HCT116 (cell line): ENCODE measurements at regions not wholly inside any gene's neighbourhood (a gene's known extent, or its start where the extent isn't known, plus 50 kb on each side); places are given as distances from the start of the nearest gene placed in this dataset.

Experiments
- ATAC-seq: fragments of 200-7000 bp; cut with Tn5 transposase; 2 replicates; pipeline ENCODE4 v1.9.1; 2020; ENCODE audit warnings: mild to moderate bottlenecking, moderate library complexity
- BruUV-seq: library from RNA; stranded (reverse); fragments of 400-500 nt; replicated peaks from 2 replicates; lab custom pipeline; 2021; lab: Mats Ljungman, UMichigan
- CTCF ChIA-PET: fragments of 300-600 bp; sonication (Branson Sonifier 250); formaldehyde crosslinking; loops from one replicate; lab custom pipeline; 2021; ENCODE audit warnings: antibody characterized with exemption; lab: Charles Lee
- POLR2A ChIA-PET: fragments of 300-600, 350-600 bp; sonication (Branson Sonifier 250); formaldehyde crosslinking; loops from one replicate; lab custom pipeline; 2021; ENCODE audit warnings: antibody characterized with exemption; lab: Charles Lee
- RAD21 ChIA-PET, 2 experiments: fragments of 300-600 bp; sonication (Branson Sonifier 250); formaldehyde crosslinking; loops; one replicate each; lab custom pipeline; 2023; ENCODE audit warnings: low total read pairs in 2 of 2; ENCODE audit not compliant: uncharacterized antibody in 2 of 2, unreplicated experiment in 2 of 2, low non-redundant PET in 1 of 2; lab: Charles Lee
- DNase-seq: peaks from one replicate; pipeline ENCODE4 v3.0.0-alpha.2; 2010; ENCODE audit warnings: low read depth, low spot score
- H2AFZ ChIP-seq: fragments of 200-600 bp; shearing (Covaris generic), sonication (generic); 2 replicates; pipeline ENCODE4 v1.6.1; 2017; ENCODE audit warnings: low read depth, mixed run types, mixed read lengths, antibody characterized with exemption, low read length; ENCODE audit not compliant: poor library complexity, severe bottlenecking
- H3K27ac ChIP-seq: 2 replicates; pipeline ENCODE4 v1.5.1; 2012; ENCODE audit warnings: low read depth, low read length
- H3K27me3 ChIP-seq: fragments of 200-600 bp; sonication (generic); 2 replicates; pipeline ENCODE4 v1.6.1; 2016; ENCODE audit warnings: mixed run types, low read length, mixed read lengths; ENCODE audit not compliant: insufficient read depth
- H3K36me3 ChIP-seq, 2 experiments: fragments of 200-500 bp in 1 of 2; fragments of 200-600 bp in 1 of 2; sonication (Bioruptor generic) in 1 of 2; sonication (generic) in 1 of 2; 2 replicates each; pipeline versions ENCODE4 v1.5.1 to v1.6.1; 2014 to 2016; ENCODE audit warnings: low read length in 2 of 2, inconsistent platforms in 1 of 2, mixed read lengths in 1 of 2, mixed run types in 1 of 2; ENCODE audit not compliant: insufficient read depth in 2 of 2, control insufficient read depth in 1 of 2
- H3K4me1 ChIP-seq, 2 experiments: fragments of 200-600 bp in 1 of 2; sonication (generic) in 1 of 2; 2 replicates each; pipeline versions ENCODE4 v1.5.1 to v1.6.1; 2012 to 2017; ENCODE audit warnings: low read length in 2 of 2, inconsistent platforms in 1 of 2, mild to moderate bottlenecking in 1 of 2, mixed read lengths in 1 of 2, mixed run types in 1 of 2, moderate library complexity in 1 of 2; ENCODE audit not compliant: insufficient read depth in 2 of 2, control insufficient read depth in 1 of 2
- H3K4me2 ChIP-seq: fragments of 200-600 bp; sonication (generic); 2 replicates; pipeline ENCODE4 v1.6.1; 2017; ENCODE audit warnings: mixed run types, low read length, mixed read lengths
- H3K4me3 ChIP-seq, 2 experiments: fragments of 200-600 bp in 1 of 2; sonication (generic) in 1 of 2; replicated peaks in 1 of 2; 2 replicates each; pipeline ENCODE4 v1.5.1; 2011 to 2016; ENCODE audit warnings: low read length in 2 of 2, control low read depth in 1 of 2, low read depth in 1 of 2, mild to moderate bottlenecking in 1 of 2, mixed read lengths in 1 of 2, mixed run types in 1 of 2
- H3K79me2 ChIP-seq: fragments of 200-600 bp; sonication (generic); 2 replicates; pipeline ENCODE4 v1.6.1; 2017; ENCODE audit warnings: mild to moderate bottlenecking, mixed run types, low read length, moderate library complexity, mixed read lengths; ENCODE audit not compliant: insufficient read depth
- H3K9ac ChIP-seq: fragments of 200-600 bp; sonication (generic); 2 replicates; pipeline ENCODE4 v1.6.1; 2016; ENCODE audit warnings: low read length, mixed read lengths
- H3K9me2 ChIP-seq: fragments of 200-600 bp; sonication (generic), shearing (Covaris generic); 2 replicates; pipeline ENCODE4 v1.6.1; 2017; ENCODE audit warnings: mixed run types, mild to moderate bottlenecking, moderate library complexity; ENCODE audit not compliant: insufficient read depth
- H3K9me3 ChIP-seq, 2 experiments: fragments of 200-500 bp in 1 of 2; fragments of 200-600 bp in 1 of 2; sonication (Bioruptor generic) in 1 of 2; sonication (generic) in 1 of 2; 2 replicates each; pipeline ENCODE4 v1.6.1; 2014 to 2017; ENCODE audit warnings: low read length in 2 of 2, mixed read lengths in 2 of 2, inconsistent platforms in 1 of 2, low read depth in 1 of 2, mild to moderate bottlenecking in 1 of 2, mixed run types in 1 of 2, moderate library complexity in 1 of 2; ENCODE audit not compliant: control insufficient read depth in 1 of 2, insufficient read depth in 1 of 2
- H4K20me1 ChIP-seq: fragments of 200-600 bp; sonication (generic), shearing (Covaris generic); 2 replicates; pipeline ENCODE4 v1.6.1; 2017; ENCODE audit warnings: mixed run types, mild to moderate bottlenecking, moderate library complexity; ENCODE audit not compliant: insufficient read depth
- CTCF ChIP-seq, 3 experiments: fragments of 200-600 bp in 1 of 3; sonication (generic) in 1 of 3; IDR thresholded peaks in 2 of 3; conservative IDR thresholded peaks in 1 of 3; 2 replicates each; pipeline ENCODE4 v1.5.1; 2012 to 2017; ENCODE audit warnings: low read depth in 2 of 3, low read length in 2 of 3, antibody characterized with exemption in 1 of 3, borderline replicate concordance in 1 of 3, control low read depth in 1 of 3, mild to moderate bottlenecking in 1 of 3, mixed read lengths in 1 of 3, mixed run types in 1 of 3, moderate library complexity in 1 of 3; ENCODE audit not compliant: insufficient read depth in 1 of 3
- EGR1 ChIP-seq: IDR thresholded peaks from 2 replicates; pipeline ENCODE4 v1.6.1; 2012; ENCODE audit warnings: low read depth
- ELF1 ChIP-seq: IDR thresholded peaks from 2 replicates; pipeline ENCODE4 v1.6.1; 2012; ENCODE audit warnings: low read depth, borderline replicate concordance
- EZH2phosphoT487 ChIP-seq: fragments of 200-600 bp; IDR thresholded peaks from 2 replicates; pipeline ENCODE4 v1.6.1; 2018; ENCODE audit warnings: antibody characterized with exemption, borderline replicate concordance
- POLR2A ChIP-seq: IDR thresholded peaks from 2 replicates; pipeline ENCODE4 v1.7.0; 2011; ENCODE audit warnings: borderline replicate concordance; ENCODE audit not compliant: insufficient read depth, insufficient read length; ENCODE audit errors: extremely low read depth
- RAD21 ChIP-seq: IDR thresholded peaks from 2 replicates; pipeline ENCODE4 v1.6.1; 2012; ENCODE audit warnings: low read depth, mild to moderate bottlenecking
- REST ChIP-seq: IDR thresholded peaks from 2 replicates; pipeline ENCODE4 v1.6.1; 2012; ENCODE audit warnings: low read depth
- SIN3A ChIP-seq: IDR thresholded peaks from 2 replicates; pipeline ENCODE4 v1.6.1; 2012; ENCODE audit warnings: low read depth
- TCF7L2 ChIP-seq: IDR thresholded peaks from 2 replicates; pipeline ENCODE4 v1.7.0; 2011; ENCODE audit warnings: borderline replicate concordance, inconsistent platforms; ENCODE audit not compliant: insufficient read depth, insufficient read length; ENCODE audit errors: extremely low read depth
- YY1 ChIP-seq: IDR thresholded peaks from 2 replicates; pipeline ENCODE4 v1.6.1; 2011; ENCODE audit warnings: low read length, low read depth, moderate library complexity, mild to moderate bottlenecking; ENCODE audit not compliant: insufficient replicate concordance; ENCODE audit errors: extremely low read depth
- intact Hi-C: fragments of 100-400 bp; cut with micrococcal nuclease; formaldehyde crosslinking; loops from 2 replicates; pipeline ENCODE4 v1.10.0; 2022

- Histone ChIP-seq H3K27ac (no peak overlapping the region), H3K79me2 (no peaks in the 10 kb centered on the region), H3K9ac (no peak overlapping the region), H3K4me3 (no peak overlapping the region), H2AFZ (no peak overlapping the region), H3K4me2 (no peak overlapping the region), H3K36me3 (no peaks in the 10 kb centered on the region), H3K27me3 (no peaks in the 10 kb centered on the region), H3K9me3 (no peaks in the 10 kb centered on the region), H3K4me1 (no peaks in the 10 kb centered on the region), H3K9me2 (no peaks in the 10 kb centered on the region), H4K20me1 (no peaks in the 10 kb centered on the region)
- POLR2A ChIA-PET = no interaction called here
- intact Hi-C loops = no loop called here
- ATAC-seq (no peak), DNase-seq (no peak)
- no TSS peak for BruUV-seq
- no peak for TF ChIP-seq TCF7L2
- no peak for TF ChIP-seq EGR1
- TF ChIP-seq YY1 = no peak
- no peak for TF ChIP-seq ELF1
- TF ChIP-seq SIN3A = no peak
- no peak for TF ChIP-seq CTCF (IDR thresholded peaks at IDR 0.05 in 2 of 3, conservative IDR thresholded peaks at IDR 0.05 in 1 of 3; ENCODE audit: borderline replicate concordance in 1 of 3, insufficient read depth in 1 of 3, low read depth in 2 of 3, low read length in 2 of 3)
- no peak for TF ChIP-seq RAD21
- TF ChIP-seq EZH2phosphoT487 = no peak
- TF ChIP-seq REST = no peak
- no peak for TF ChIP-seq POLR2A
- RAD21 ChIA-PET = no interaction called here
- CTCF ChIA-PET = no interaction called here
Measured at GRCh38 chr1:116289193-116289592, 83.9 kb upstream of the ATP1A1 start.
